Suppressor macrophage treated with lipopolysaccharide for 1 hour (primary cell): ENCODE measurements at regions not wholly inside any gene's neighbourhood (a gene's known extent, or its start where the extent isn't known, plus 50 kb on each side); places are given as distances from the start of the nearest gene placed in this dataset.

ENCODE experiments used
- DNase-seq, 3 donors: peaks; one replicate each; pipeline ENCODE4 v3.0.0-alpha.2; 2020 to 2022

DNA sequence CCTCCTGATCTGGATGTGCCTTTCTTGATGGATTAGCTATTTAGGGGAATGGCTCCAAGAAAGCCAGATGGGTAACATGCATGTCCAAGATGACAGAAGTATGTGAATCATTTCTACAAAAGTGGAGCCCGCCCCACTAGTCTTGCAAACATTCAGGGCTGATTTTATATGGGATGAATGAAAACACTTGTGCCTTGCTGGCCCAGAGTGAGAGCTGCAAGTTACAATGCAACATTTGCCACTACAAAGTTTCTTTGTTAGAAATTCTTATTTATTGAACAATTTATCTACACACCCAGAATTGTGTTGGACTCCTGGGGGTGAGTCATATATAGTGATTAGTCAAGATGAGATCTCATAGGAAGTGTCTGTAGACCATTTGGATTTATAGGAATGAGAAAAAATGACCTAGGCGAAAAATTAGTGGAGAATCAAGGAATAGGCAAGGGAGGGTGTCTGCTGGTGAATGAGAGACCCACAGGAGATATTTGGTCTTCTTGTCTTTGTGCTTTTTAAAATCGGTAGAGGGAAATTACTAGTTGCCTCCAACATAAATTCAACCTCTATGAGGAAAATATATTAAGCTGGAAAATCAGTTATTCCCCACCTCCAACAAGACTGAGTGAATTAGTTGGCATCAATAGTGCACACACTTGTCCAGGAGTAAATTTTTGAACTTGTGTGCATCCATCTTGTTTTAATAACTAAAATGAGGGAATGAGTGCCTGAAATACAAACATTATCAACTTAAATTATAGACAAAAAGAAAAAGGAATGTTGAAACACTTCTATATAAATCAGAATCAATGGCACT, 53.5 kb upstream of the DCBLD2 start:
- no peak for DNase-seq

DNA sequence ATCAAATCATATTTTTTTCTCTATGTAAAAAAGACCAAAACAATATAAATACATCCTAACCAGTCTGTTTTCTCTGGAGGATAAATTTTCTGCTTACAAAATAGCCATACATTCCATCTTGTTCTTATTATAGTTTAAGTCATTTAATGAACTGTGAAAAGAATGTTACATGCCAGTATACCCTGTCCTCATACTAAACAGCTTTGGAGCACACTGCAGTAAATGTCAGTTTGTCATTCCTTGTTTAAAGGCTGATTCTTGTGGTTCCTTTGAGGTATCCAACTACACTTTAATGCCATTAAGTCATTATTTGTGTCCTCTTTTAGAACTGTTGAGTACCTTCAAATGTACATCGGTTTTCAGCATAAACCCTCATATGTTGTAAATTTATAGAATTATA, 52.7 kb upstream of the DCBLD2 start:
- DNase-seq = no peak

- DNase-seq = no peak
Observed at GRCh38 chr3:98952404-98952803, 50.9 kb upstream of the DCBLD2 start.
